GM06990 (cell line): ENCODE measurements at regions not wholly inside any gene's neighbourhood (a gene's known extent, or its start where the extent isn't known, plus 50 kb on each side); places are given as distances from the start of the nearest gene placed in this dataset.

ENCODE experiments used
- DNase-seq: peaks from one replicate; pipeline ENCODE4 v3.0.0-alpha.2; 2011; ENCODE audit not compliant: insufficient read length; ENCODE audit errors: extremely low read depth
- H3K27me3 ChIP-seq: replicated peaks from 2 replicates; pipeline ENCODE4 v1.6.0; 2011; ENCODE audit warnings: low read length; ENCODE audit not compliant: control insufficient read depth, insufficient read depth
- H3K36me3 ChIP-seq: 2 replicates; pipeline ENCODE4 v1.5.1; 2011; ENCODE audit warnings: low read length; ENCODE audit not compliant: control insufficient read depth, insufficient read depth
- H3K4me3 ChIP-seq: replicated peaks from 2 replicates; pipeline ENCODE4 v1.5.1; 2011; ENCODE audit warnings: low read depth, mild to moderate bottlenecking, control low read depth, low read length
- CTCF ChIP-seq: IDR thresholded peaks from 2 replicates; pipeline ENCODE4 v1.5.1; 2011; ENCODE audit warnings: low read length, control low read depth, mild to moderate bottlenecking, inconsistent platforms; ENCODE audit not compliant: insufficient read depth, poor library complexity, severe bottlenecking

- DNase-seq: no peak
- Histone ChIP-seq H3K27me3 (no peaks in the 10 kb centered on the region), H3K4me3 (no peak overlapping the region), H3K36me3 (no peaks in the 10 kb centered on the region)
- no peak for TF ChIP-seq CTCF
These were observed 1002.6 kb downstream of the TMTC2 start for GRCh38 chr12:83689333-83689732.

GRCh38 chr12:83676781-83677295, 990.1 kb downstream of the TMTC2 start:
- H3K36me3 ChIP-seq: no peaks in the 10 kb centered on the region
- no peak for TF ChIP-seq CTCF
- no peaks in the 10 kb centered on the region for H3K27me3 ChIP-seq
- DNase-seq: no peak
- no peak overlapping the region for H3K4me3 ChIP-seq

GRCh38 chr12:83666690-83667089, 980.0 kb downstream of the TMTC2 start:
- DNase-seq: no peak
- H3K36me3 ChIP-seq: no peaks in the 10 kb centered on the region
- H3K27me3 ChIP-seq: no peaks in the 10 kb centered on the region
- TF ChIP-seq CTCF: no peak
- no peak overlapping the region for H3K4me3 ChIP-seq

- Histone ChIP-seq H3K36me3 (no peaks in the 10 kb centered on the region), H3K27me3 (no peaks in the 10 kb centered on the region), H3K4me3 (no peak overlapping the region)
- TF ChIP-seq CTCF: no peak
- no peak for DNase-seq
These were observed 979.0 kb downstream of the TMTC2 start for GRCh38 chr12:83665634-83666218.

GRCh38 chr12:83664650-83665049, 977.9 kb downstream of the TMTC2 start:
- Histone ChIP-seq H3K4me3 (no peak overlapping the region), H3K27me3 (no peaks in the 10 kb centered on the region), H3K36me3 (no peaks in the 10 kb centered on the region)
- TF ChIP-seq CTCF: no peak
- no peak for DNase-seq

- DNase-seq: no peak
- TF ChIP-seq CTCF: no peak
- Histone ChIP-seq H3K4me3 (no peak overlapping the region), H3K27me3 (no peaks in the 10 kb centered on the region), H3K36me3 (no peaks in the 10 kb centered on the region)
These were observed 974.1 kb downstream of the TMTC2 start for GRCh38 chr12:83660727-83661358.
